ENCODE measurements at regions not wholly inside any gene's neighbourhood (a gene's known extent, or its start where the extent isn't known, plus 50 kb on each side); places are given as distances from the start of the nearest gene placed in this dataset.

GRCh38 chr2:155633060-155633839, 699.3 kb downstream of the NR4A2 start:
- Histone ChIP-seq H3K36me3 (no peaks in the 10 kb centered on the region), H3K27ac (no peak overlapping the region), H3K9me3 (no peaks in the 10 kb centered on the region), H3K4me1 (no peaks in the 10 kb centered on the region), H3K4me3 (no peak overlapping the region), H3K27me3 (no peaks in the 10 kb centered on the region)
- 31 to 52% methylated on average over 4 of the region's 4 CpGs for WGBS, 2 donors (ENCODE audit: low coverage in 1 of 2)
- no peak for ATAC-seq
- TF ChIP-seq POLR2AphosphoS5 (IDR thresholded peaks at IDR 0.05) = no peak
- TF ChIP-seq POLR2A (IDR thresholded peaks at IDR 0.05) = no peak
- TF ChIP-seq EP300 (IDR thresholded peaks at IDR 0.05) = no peak

- WGBS, 2 donors (ENCODE audit: low coverage in 1 of 2) = 42 to 59% methylated on average over 5 of the region's 5 CpGs
- Histone ChIP-seq H3K27me3 (no peaks in the 10 kb centered on the region), H3K4me1 (no peaks in the 10 kb centered on the region), H3K36me3 (no peaks in the 10 kb centered on the region), H3K4me3 (no peak overlapping the region), H3K9me3 (no peaks in the 10 kb centered on the region), H3K27ac (no peak overlapping the region)
- ATAC-seq = no peak
- TF ChIP-seq POLR2A (IDR thresholded peaks at IDR 0.05) (no peak), POLR2AphosphoS5 (IDR thresholded peaks at IDR 0.05) (no peak), EP300 (IDR thresholded peaks at IDR 0.05) (no peak)
- TF ChIP-seq, protein P1, sequence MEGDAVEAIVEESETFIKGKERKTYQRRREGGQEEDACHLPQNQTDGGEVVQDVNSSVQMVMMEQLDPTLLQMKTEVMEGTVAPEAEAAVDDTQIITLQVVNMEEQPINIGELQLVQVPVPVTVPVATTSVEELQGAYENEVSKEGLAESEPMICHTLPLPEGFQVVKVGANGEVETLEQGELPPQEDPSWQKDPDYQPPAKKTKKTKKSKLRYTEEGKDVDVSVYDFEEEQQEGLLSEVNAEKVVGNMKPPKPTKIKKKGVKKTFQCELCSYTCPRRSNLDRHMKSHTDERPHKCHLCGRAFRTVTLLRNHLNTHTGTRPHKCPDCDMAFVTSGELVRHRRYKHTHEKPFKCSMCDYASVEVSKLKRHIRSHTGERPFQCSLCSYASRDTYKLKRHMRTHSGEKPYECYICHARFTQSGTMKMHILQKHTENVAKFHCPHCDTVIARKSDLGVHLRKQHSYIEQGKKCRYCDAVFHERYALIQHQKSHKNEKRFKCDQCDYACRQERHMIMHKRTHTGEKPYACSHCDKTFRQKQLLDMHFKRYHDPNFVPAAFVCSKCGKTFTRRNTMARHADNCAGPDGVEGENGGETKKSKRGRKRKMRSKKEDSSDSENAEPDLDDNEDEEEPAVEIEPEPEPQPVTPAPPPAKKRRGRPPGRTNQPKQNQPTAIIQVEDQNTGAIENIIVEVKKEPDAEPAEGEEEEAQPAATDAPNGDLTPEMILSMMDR (IDR thresholded peaks at IDR 0.05) = no peak
Measured at GRCh38 chr2:155630760-155631159, 701.8 kb downstream of the NR4A2 start.

GRCh38 chr2:155622443-155622842, 710.1 kb downstream of the NR4A2 start:
- WGBS, 2 donors (ENCODE audit: low coverage in 1 of 2) = 4 to 17% methylated on average over 1 of the region's 1 CpG
- H3K9me3 ChIP-seq = no peaks in the 10 kb centered on the region
- H3K27me3 ChIP-seq = no peaks in the 10 kb centered on the region
- no peaks in the 10 kb centered on the region for H3K4me1 ChIP-seq
- ATAC-seq = no peak
- H3K27ac ChIP-seq = no peak overlapping the region
- no peak overlapping the region for H3K4me3 ChIP-seq
- TF ChIP-seq, protein P1 (IDR thresholded peaks at IDR 0.05) = no peak
- no peak for TF ChIP-seq EP300 (IDR thresholded peaks at IDR 0.05)
- TF ChIP-seq POLR2A (IDR thresholded peaks at IDR 0.05) = no peak
- TF ChIP-seq POLR2AphosphoS5 (IDR thresholded peaks at IDR 0.05) = no peak
- no peaks in the 10 kb centered on the region for H3K36me3 ChIP-seq

- ATAC-seq = no peak
Measured at GRCh38 chr2:155600914-155601760, 731.4 kb downstream of the NR4A2 start.

GRCh38 chr2:155600296-155600695, 732.2 kb downstream of the NR4A2 start:
- peaks cover 0 to 12% (median 0%) of the 10 kb centered on the region in 3 donors for H3K9me3 ChIP-seq
- no peak for TF ChIP-seq EP300 (IDR thresholded peaks at IDR 0.05)
- no peak for TF ChIP-seq POLR2AphosphoS5 (IDR thresholded peaks at IDR 0.05)
- no peak for TF ChIP-seq POLR2A (IDR thresholded peaks at IDR 0.05)
- TF ChIP-seq, protein P1 (IDR thresholded peaks at IDR 0.05) = no peak
- no peaks in the 10 kb centered on the region for H3K27me3 ChIP-seq
- H3K4me1 ChIP-seq = no peaks in the 10 kb centered on the region
- no peak overlapping the region for H3K27ac ChIP-seq
- ATAC-seq = no peak
- 75 to 92% methylated on average over 4 of the region's 10 CpGs for WGBS, 2 donors (ENCODE audit: low coverage in 1 of 2)
- no peak overlapping the region for H3K4me3 ChIP-seq
- H3K36me3 ChIP-seq = no peaks in the 10 kb centered on the region

More at GRCh38 chr2:155600914-155601760, 731.4 kb downstream of the NR4A2 start:
- H3K27me3 ChIP-seq = no peaks in the 10 kb centered on the region
- H3K4me1 ChIP-seq = no peaks in the 10 kb centered on the region
- H3K4me3 ChIP-seq = no peak overlapping the region
- no peak overlapping the region for H3K27ac ChIP-seq
- H3K36me3 ChIP-seq = no peaks in the 10 kb centered on the region
- WGBS, 2 donors (ENCODE audit: low coverage in 1 of 2) = 86 to 100% methylated on average over 1 of the region's 10 CpGs
- H3K9me3 ChIP-seq = peaks cover 0 to 12% (median 0%) of the 10 kb centered on the region in 3 donors
- TF ChIP-seq, protein P1 (IDR thresholded peaks at IDR 0.05) = no peak
- TF ChIP-seq POLR2A (IDR thresholded peaks at IDR 0.05) = no peak
- no peak for TF ChIP-seq POLR2AphosphoS5 (IDR thresholded peaks at IDR 0.05)
- TF ChIP-seq EP300 (IDR thresholded peaks at IDR 0.05) = no peak

All from gastroesophageal sphincter (tissue), 4 donors.